Kidney tubule cell (primary cell): ENCODE measurements at regions not wholly inside any gene's neighbourhood (a gene's known extent, or its start where the extent isn't known, plus 50 kb on each side); places are given as distances from the start of the nearest gene placed in this dataset.

Source experiments
- DNase-seq: peaks from one replicate; pipeline ENCODE4 v3.0.0-alpha.2; 2018; ENCODE audit warnings: low spot score

GRCh38 chr4:34878961-34879360 is 1365.4 kb downstream of the ARAP2 start:
- DNase-seq = no peak

GRCh38 chr4:34880246-34880645 is 1364.1 kb downstream of the ARAP2 start:
- no peak for DNase-seq

- no peak for DNase-seq
Measured at GRCh38 chr4:34891892-34892291, 1352.4 kb downstream of the ARAP2 start.

- DNase-seq = no peak
Measured at GRCh38 chr4:34893382-34893781, 1350.9 kb downstream of the ARAP2 start.

- DNase-seq = no peak
Measured at GRCh38 chr4:34920032-34920431, 1324.3 kb downstream of the ARAP2 start.

- no peak for DNase-seq
Measured at GRCh38 chr4:34921391-34921790, 1322.9 kb downstream of the ARAP2 start.

GRCh38 chr4:34922325-34922724 is 1322.0 kb downstream of the ARAP2 start:
- DNase-seq = no peak

GRCh38 chr4:34932591-34932990 is 1311.7 kb downstream of the ARAP2 start:
- DNase-seq = peak; percentile 1

- DNase-seq = no peak
Measured at GRCh38 chr4:34935739-34936138, 1308.6 kb downstream of the ARAP2 start.

GRCh38 chr4:34939073-34939472 is 1305.2 kb downstream of the ARAP2 start:
- DNase-seq = no peak

GRCh38 chr4:34943741-34944386 is 1300.5 kb downstream of the ARAP2 start:
- DNase-seq = no peak

- no peak for DNase-seq
Measured at GRCh38 chr4:34950926-34951325, 1293.4 kb downstream of the ARAP2 start.

GRCh38 chr4:34953145-34953799 is 1291.0 kb downstream of the ARAP2 start:
- no peak for DNase-seq

GRCh38 chr4:34964613-34965012 is 1279.7 kb downstream of the ARAP2 start:
- DNase-seq = no peak

- no peak for DNase-seq
Measured at GRCh38 chr4:34972189-34972588, 1272.1 kb downstream of the ARAP2 start.

- no peak for DNase-seq
Measured at GRCh38 chr4:34973650-34974312, 1270.5 kb downstream of the ARAP2 start.

GRCh38 chr4:34974313-34974680 is 1270.0 kb downstream of the ARAP2 start:
- no peak for DNase-seq

GRCh38 chr4:35021222-35021621 is 1223.1 kb downstream of the ARAP2 start:
- DNase-seq = peak; percentile 88

GRCh38 chr4:35025152-35025834 is 1219.0 kb downstream of the ARAP2 start:
- DNase-seq = no peak

- DNase-seq = no peak
Measured at GRCh38 chr4:35038079-35038805, 1206.1 kb downstream of the ARAP2 start.

GRCh38 chr4:35038845-35039244 is 1205.5 kb downstream of the ARAP2 start:
- DNase-seq = no peak

- DNase-seq = peak; percentile 51
Measured at GRCh38 chr4:35052546-35052945, 1191.8 kb downstream of the ARAP2 start.
